BJ (cell line): ENCODE measurements at regions not wholly inside any gene's neighbourhood (a gene's known extent, or its start where the extent isn't known, plus 50 kb on each side); places are given as distances from the start of the nearest gene placed in this dataset.

Source experiments
- CTCF ChIA-PET: fragments of 350-600 bp; formaldehyde crosslinking; extraction: SDS; loops from one replicate; lab custom pipeline; 2021; ENCODE audit warnings: antibody characterized with exemption, inconsistent platforms; lab: Yijun Ruan, JAX
- POLR2A ChIA-PET: fragments of 300-600 bp; sonication (Branson Sonifier 250); formaldehyde crosslinking; extraction: SDS; loops from one replicate; lab custom pipeline; 2021; ENCODE audit warnings: antibody characterized with exemption; lab: Charles Lee
- DNase-seq: peaks from one replicate; pipeline ENCODE4 v3.0.0-alpha.2; 2011; ENCODE audit warnings: low read depth
- H3K27me3 ChIP-seq: 2 replicates; pipeline ENCODE4 v1.6.0; 2011; ENCODE audit warnings: low read length; ENCODE audit not compliant: control insufficient read depth, insufficient read depth
- H3K36me3 ChIP-seq: 2 replicates; pipeline ENCODE4 v1.5.1; 2011; ENCODE audit warnings: low read length; ENCODE audit not compliant: control insufficient read depth, insufficient read depth
- H3K4me3 ChIP-seq: 2 replicates; pipeline ENCODE4 v1.5.1; 2011; ENCODE audit warnings: low read depth, mild to moderate bottlenecking, control low read depth, low read length
- CTCF ChIP-seq: IDR thresholded peaks from 2 replicates; pipeline ENCODE4 v1.5.1; 2011; ENCODE audit warnings: low read depth, mild to moderate bottlenecking, control low read depth, inconsistent platforms, low read length, moderate library complexity; ENCODE audit not compliant: insufficient read depth

- POLR2A ChIA-PET: interaction anchor here (0.7 kb wide), 1 partner anchor 204 kb away, joined by 3 read pairs; no protein-coding TSS in a partner anchor
- no peaks in the 10 kb centered on the region for H3K27me3 ChIP-seq
- no peak for TF ChIP-seq CTCF
- H3K4me3 ChIP-seq: no peak overlapping the region
- DNase-seq: peak; percentile 80
- CTCF ChIA-PET: no interaction called here
- H3K36me3 ChIP-seq: no peaks in the 10 kb centered on the region
Observed at GRCh38 chr3:177934001-177934891, 602.0 kb upstream of the KCNMB2 start.

GRCh38 chr3:177935047-177935446 is 601.2 kb upstream of the KCNMB2 start:
- Histone ChIP-seq H3K27me3 (no peaks in the 10 kb centered on the region), H3K4me3 (no peak overlapping the region), H3K36me3 (no peaks in the 10 kb centered on the region)
- CTCF ChIA-PET: no interaction called here
- no peak for TF ChIP-seq CTCF
- DNase-seq: no peak
- POLR2A ChIA-PET: no interaction called here

GRCh38 chr3:177936721-177937120 is 599.5 kb upstream of the KCNMB2 start:
- Histone ChIP-seq H3K4me3 (no peak overlapping the region), H3K36me3 (no peaks in the 10 kb centered on the region), H3K27me3 (no peaks in the 10 kb centered on the region)
- DNase-seq: no peak
- CTCF ChIA-PET: no interaction called here
- no peak for TF ChIP-seq CTCF
- POLR2A ChIA-PET: no interaction called here

- no peaks in the 10 kb centered on the region for H3K27me3 ChIP-seq
- no peaks in the 10 kb centered on the region for H3K36me3 ChIP-seq
- no peak overlapping the region for H3K4me3 ChIP-seq
- no peak for TF ChIP-seq CTCF
- DNase-seq: no peak
- POLR2A ChIA-PET: no interaction called here
- CTCF ChIA-PET: no interaction called here
Observed at GRCh38 chr3:177942911-177943310, 593.3 kb upstream of the KCNMB2 start.

- CTCF ChIA-PET: no interaction called here
- Histone ChIP-seq H3K36me3 (no peaks in the 10 kb centered on the region), H3K4me3 (no peak overlapping the region), H3K27me3 (no peaks in the 10 kb centered on the region)
- no peak for DNase-seq
- TF ChIP-seq CTCF: no peak
- POLR2A ChIA-PET: no interaction called here
Observed at GRCh38 chr3:177944228-177944661, 592.0 kb upstream of the KCNMB2 start.
